Astrocyte of the hippocampus (primary cell): ENCODE measurements at regions not wholly inside any gene's neighbourhood (a gene's known extent, or its start where the extent isn't known, plus 50 kb on each side); places are given as distances from the start of the nearest gene placed in this dataset.

Source experiments
- DNase-seq: peaks from one replicate; pipeline ENCODE4 v3.0.0; 2011; ENCODE audit warnings: low read depth, low spot score

- DNase-seq = no peak
Observed at GRCh38 chr4:11546391-11547175, 117.9 kb upstream of the HS3ST1 start.

GRCh38 chr4:11545651-11546050, 117.0 kb upstream of the HS3ST1 start:
- DNase-seq = no peak

- DNase-seq = no peak
Observed at GRCh38 chr4:11544211-11544610, 115.5 kb upstream of the HS3ST1 start.

- DNase-seq = no peak
Observed at GRCh38 chr4:11543706-11544105, 115.0 kb upstream of the HS3ST1 start.

- DNase-seq = no peak
Observed at GRCh38 chr4:11542952-11543351, 114.3 kb upstream of the HS3ST1 start.

GRCh38 chr4:11537846-11538245, 109.2 kb upstream of the HS3ST1 start:
- DNase-seq = no peak

GRCh38 chr4:11535333-11535732, 106.6 kb upstream of the HS3ST1 start:
- DNase-seq = no peak

- no peak for DNase-seq
Observed at GRCh38 chr4:11534623-11535302, 106.1 kb upstream of the HS3ST1 start.

GRCh38 chr4:11532138-11532537, 103.4 kb upstream of the HS3ST1 start:
- DNase-seq = no peak

GRCh38 chr4:11529625-11530201, 101.0 kb upstream of the HS3ST1 start:
- peak; percentile 20 for DNase-seq

- no peak for DNase-seq
Observed at GRCh38 chr4:11525085-11525484, 96.4 kb upstream of the HS3ST1 start.

GRCh38 chr4:11518754-11519153, 90.1 kb upstream of the HS3ST1 start:
- DNase-seq = no peak

GRCh38 chr4:11514779-11515419, 86.2 kb upstream of the HS3ST1 start:
- no peak for DNase-seq

- no peak for DNase-seq
Observed at GRCh38 chr4:11514003-11514402, 85.3 kb upstream of the HS3ST1 start.

- no peak for DNase-seq
Observed at GRCh38 chr4:11512871-11513270, 84.2 kb upstream of the HS3ST1 start.

GRCh38 chr4:11511321-11511720, 82.6 kb upstream of the HS3ST1 start:
- no peak for DNase-seq

- no peak for DNase-seq
Observed at GRCh38 chr4:11507920-11508319, 79.2 kb upstream of the HS3ST1 start.

GRCh38 chr4:11506194-11506593, 77.5 kb upstream of the HS3ST1 start:
- DNase-seq = no peak

- DNase-seq = peak; percentile 34
Observed at GRCh38 chr4:11505221-11505971, 76.7 kb upstream of the HS3ST1 start.

GRCh38 chr4:11503166-11503565, 74.5 kb upstream of the HS3ST1 start:
- DNase-seq = no peak

GRCh38 chr4:11497972-11498371, 69.3 kb upstream of the HS3ST1 start:
- no peak for DNase-seq
